GM23338 (cell line): ENCODE measurements at regions not wholly inside any gene's neighbourhood (a gene's known extent, or its start where the extent isn't known, plus 50 kb on each side); places are given as distances from the start of the nearest gene placed in this dataset.

Source experiments
- CTCF ChIP-seq, 2 experiments: fragments of 200-600 bp in 1 of 2; sonication (generic) in 1 of 2; conservative IDR thresholded peaks; 2 replicates each; pipeline versions ENCODE4 v1.5.1 to v1.6.1; 2016 to 2017; ENCODE audit warnings: antibody characterized with exemption in 2 of 2, low read depth in 2 of 2, mild to moderate bottlenecking in 2 of 2, moderate library complexity in 1 of 2
- ETS1 ChIP-seq: IDR thresholded peaks from 2 replicates; pipeline ENCODE4 v1.6.1; 2016; ENCODE audit warnings: antibody characterized with exemption
- EZH2 ChIP-seq: fragments of 200-600 bp; sonication (generic); IDR thresholded peaks from one replicate; pipeline ENCODE4 v1.8.0; 2017; ENCODE audit warnings: antibody characterized with exemption, mild to moderate bottlenecking, low read depth; ENCODE audit not compliant: unreplicated experiment
- POLR2AphosphoS5 ChIP-seq: IDR thresholded peaks from 2 replicates; pipeline ENCODE4 v1.6.1; 2016; ENCODE audit warnings: antibody characterized with exemption, low read depth

GRCh38 chr6:98775205-98775604 lies 59.2 kb upstream of the POU3F2 start:
- TF ChIP-seq CTCF (conservative IDR thresholded peaks at IDR 0.05; ENCODE audit: low read depth in 2 of 2) (peak; percentile 46 to 58), EZH2 (no peak), POLR2AphosphoS5 (no peak), ETS1 (no peak)
